ENCODE measurements at regions not wholly inside any gene's neighbourhood (a gene's known extent, or its start where the extent isn't known, plus 50 kb on each side); places are given as distances from the start of the nearest gene placed in this dataset.
A peak's percentile ranks its signal among the peaks of the same experiment; 100 is the strongest.

- no peak overlapping the region for H3K4me3 ChIP-seq (ENCODE audit: low read depth, low read length)
- DNase-seq (ENCODE audit: low read depth): no peak
- TF ChIP-seq, protein P1, sequence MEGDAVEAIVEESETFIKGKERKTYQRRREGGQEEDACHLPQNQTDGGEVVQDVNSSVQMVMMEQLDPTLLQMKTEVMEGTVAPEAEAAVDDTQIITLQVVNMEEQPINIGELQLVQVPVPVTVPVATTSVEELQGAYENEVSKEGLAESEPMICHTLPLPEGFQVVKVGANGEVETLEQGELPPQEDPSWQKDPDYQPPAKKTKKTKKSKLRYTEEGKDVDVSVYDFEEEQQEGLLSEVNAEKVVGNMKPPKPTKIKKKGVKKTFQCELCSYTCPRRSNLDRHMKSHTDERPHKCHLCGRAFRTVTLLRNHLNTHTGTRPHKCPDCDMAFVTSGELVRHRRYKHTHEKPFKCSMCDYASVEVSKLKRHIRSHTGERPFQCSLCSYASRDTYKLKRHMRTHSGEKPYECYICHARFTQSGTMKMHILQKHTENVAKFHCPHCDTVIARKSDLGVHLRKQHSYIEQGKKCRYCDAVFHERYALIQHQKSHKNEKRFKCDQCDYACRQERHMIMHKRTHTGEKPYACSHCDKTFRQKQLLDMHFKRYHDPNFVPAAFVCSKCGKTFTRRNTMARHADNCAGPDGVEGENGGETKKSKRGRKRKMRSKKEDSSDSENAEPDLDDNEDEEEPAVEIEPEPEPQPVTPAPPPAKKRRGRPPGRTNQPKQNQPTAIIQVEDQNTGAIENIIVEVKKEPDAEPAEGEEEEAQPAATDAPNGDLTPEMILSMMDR (IDR thresholded peaks at IDR 0.05; ENCODE audit: insufficient read depth, low read depth, low read length): no peak
Measured at GRCh38 chr7:110372685-110373084, 718.2 kb upstream of the LRRN3 start.

- H3K4me3 ChIP-seq (ENCODE audit: low read depth, low read length): no peak overlapping the region
- TF ChIP-seq, protein P1 (IDR thresholded peaks at IDR 0.05; ENCODE audit: insufficient read depth, low read depth, low read length): no peak
- no peak for DNase-seq (ENCODE audit: low read depth)
Measured at GRCh38 chr7:110373416-110373815, 717.5 kb upstream of the LRRN3 start.

- peak; percentile 18 for DNase-seq (ENCODE audit: low read depth)
- TF ChIP-seq, protein P1 (IDR thresholded peaks at IDR 0.05; ENCODE audit: insufficient read depth, low read depth, low read length): no peak
Measured at GRCh38 chr7:110373859-110374258, 717.1 kb upstream of the LRRN3 start.

DNA sequence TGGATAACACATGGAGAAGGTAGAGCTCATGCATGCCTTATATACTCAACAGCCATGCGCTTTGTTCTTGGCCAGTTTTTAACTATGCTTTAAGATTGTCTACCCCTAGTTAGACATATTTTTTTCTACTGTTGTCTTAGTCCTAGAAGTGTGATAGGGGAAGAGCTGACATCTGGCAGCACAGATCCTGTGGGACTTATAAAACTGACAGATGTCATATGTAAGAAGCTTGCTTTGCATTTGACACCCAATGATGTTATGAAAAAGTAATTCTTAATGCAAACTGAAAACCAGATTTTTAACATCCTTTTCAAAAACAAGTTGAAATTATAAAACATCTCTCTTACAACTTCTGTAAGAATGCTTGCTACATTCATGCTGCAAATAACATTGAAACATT, 715.9 kb upstream of the LRRN3 start:
- no peak for DNase-seq (ENCODE audit: low read depth)
- TF ChIP-seq, protein P1 (IDR thresholded peaks at IDR 0.05; ENCODE audit: insufficient read depth, low read depth, low read length): no peak
- no peak overlapping the region for H3K4me3 ChIP-seq (ENCODE audit: low read depth, low read length)

More at GRCh38 chr7:110373859-110374258, 717.1 kb upstream of the LRRN3 start:
- H3K4me3 ChIP-seq (ENCODE audit: low read depth, low read length): no peak overlapping the region

GRCh38 chr7:110382736-110383135, 708.2 kb upstream of the LRRN3 start:
- TF ChIP-seq, protein P1 (IDR thresholded peaks at IDR 0.05; ENCODE audit: insufficient read depth, low read depth, low read length): no peak
- no peak for DNase-seq (ENCODE audit: low read depth)
- no peak overlapping the region for H3K4me3 ChIP-seq (ENCODE audit: low read depth, low read length)

- DNase-seq (ENCODE audit: low read depth): no peak
- TF ChIP-seq, protein P1 (IDR thresholded peaks at IDR 0.05; ENCODE audit: insufficient read depth, low read depth, low read length): no peak
- H3K4me3 ChIP-seq (ENCODE audit: low read depth, low read length): no peak overlapping the region
Measured at GRCh38 chr7:110386006-110386405, 704.9 kb upstream of the LRRN3 start.

DNA sequence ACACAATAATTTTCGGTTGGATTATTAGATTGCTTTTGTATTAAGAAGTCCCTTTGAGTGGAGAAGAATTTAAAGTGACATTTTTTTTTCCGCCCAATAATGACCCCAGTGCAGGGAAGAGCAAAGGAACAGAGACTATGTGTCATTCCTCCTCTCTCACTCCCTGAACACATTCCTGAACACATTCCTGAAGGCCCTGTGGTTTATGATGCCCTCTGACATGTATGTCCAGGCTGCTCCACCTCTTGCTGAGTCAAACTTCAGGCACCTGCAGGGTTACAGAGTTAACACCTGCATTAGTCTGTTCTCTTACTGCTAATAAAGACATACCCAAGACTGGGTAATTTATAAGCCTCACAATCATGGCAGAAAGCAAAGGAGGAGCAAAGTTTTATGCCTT, 704.0 kb upstream of the LRRN3 start:
- no peak overlapping the region for H3K4me3 ChIP-seq (ENCODE audit: low read depth, low read length)
- DNase-seq (ENCODE audit: low read depth): peak; percentile 13
- TF ChIP-seq, protein P1 (IDR thresholded peaks at IDR 0.05; ENCODE audit: insufficient read depth, low read depth, low read length): no peak
